HFF-Myc (cell line): ENCODE measurements at regions not wholly inside any gene's neighbourhood (a gene's known extent, or its start where the extent isn't known, plus 50 kb on each side); places are given as distances from the start of the nearest gene placed in this dataset.
A peak's percentile ranks its signal among the peaks of the same experiment; 100 is the strongest.

Source experiments
- DNase-seq: peaks from one replicate; pipeline ENCODE4 v3.0.0-alpha.2; 2011; ENCODE audit warnings: low read depth; ENCODE audit errors: extremely low read depth
- H3K4me3 ChIP-seq: replicated peaks from 2 replicates; pipeline ENCODE4 v1.5.1; 2011; ENCODE audit warnings: low read depth, mild to moderate bottlenecking, control low read depth, low read length
- TF ChIP-seq, protein P1 (sequence below): IDR thresholded peaks from 2 replicates; pipeline ENCODE4 v1.5.1; 2012; ENCODE audit warnings: mild to moderate bottlenecking, low read depth, low read length, control low read depth; ENCODE audit errors: missing control alignments

DNA sequence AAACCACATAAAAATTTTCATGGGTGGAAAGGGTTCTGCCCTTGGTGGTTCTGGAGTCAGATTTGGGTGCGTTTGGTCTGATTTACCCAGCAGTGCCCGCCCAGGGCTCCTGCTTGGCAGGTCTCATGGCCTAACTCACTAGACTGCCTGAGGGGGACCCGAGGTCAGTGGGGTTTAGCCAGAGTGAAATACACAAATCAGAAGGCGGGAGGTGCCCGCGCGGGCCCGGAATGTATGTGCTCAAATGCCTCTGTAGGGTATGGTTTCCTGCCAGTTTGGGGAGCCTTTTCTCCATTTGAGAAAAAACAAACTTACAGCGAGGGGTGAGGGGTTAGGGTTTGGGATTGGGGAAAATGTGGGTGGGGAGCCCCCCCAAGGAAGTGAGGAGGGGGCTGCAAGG, 70.9 kb upstream of the POLG start:
- H3K4me3 ChIP-seq, result no peak overlapping the region
- no peak for DNase-seq
- TF ChIP-seq, protein P1, sequence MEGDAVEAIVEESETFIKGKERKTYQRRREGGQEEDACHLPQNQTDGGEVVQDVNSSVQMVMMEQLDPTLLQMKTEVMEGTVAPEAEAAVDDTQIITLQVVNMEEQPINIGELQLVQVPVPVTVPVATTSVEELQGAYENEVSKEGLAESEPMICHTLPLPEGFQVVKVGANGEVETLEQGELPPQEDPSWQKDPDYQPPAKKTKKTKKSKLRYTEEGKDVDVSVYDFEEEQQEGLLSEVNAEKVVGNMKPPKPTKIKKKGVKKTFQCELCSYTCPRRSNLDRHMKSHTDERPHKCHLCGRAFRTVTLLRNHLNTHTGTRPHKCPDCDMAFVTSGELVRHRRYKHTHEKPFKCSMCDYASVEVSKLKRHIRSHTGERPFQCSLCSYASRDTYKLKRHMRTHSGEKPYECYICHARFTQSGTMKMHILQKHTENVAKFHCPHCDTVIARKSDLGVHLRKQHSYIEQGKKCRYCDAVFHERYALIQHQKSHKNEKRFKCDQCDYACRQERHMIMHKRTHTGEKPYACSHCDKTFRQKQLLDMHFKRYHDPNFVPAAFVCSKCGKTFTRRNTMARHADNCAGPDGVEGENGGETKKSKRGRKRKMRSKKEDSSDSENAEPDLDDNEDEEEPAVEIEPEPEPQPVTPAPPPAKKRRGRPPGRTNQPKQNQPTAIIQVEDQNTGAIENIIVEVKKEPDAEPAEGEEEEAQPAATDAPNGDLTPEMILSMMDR, result no peak

DNA sequence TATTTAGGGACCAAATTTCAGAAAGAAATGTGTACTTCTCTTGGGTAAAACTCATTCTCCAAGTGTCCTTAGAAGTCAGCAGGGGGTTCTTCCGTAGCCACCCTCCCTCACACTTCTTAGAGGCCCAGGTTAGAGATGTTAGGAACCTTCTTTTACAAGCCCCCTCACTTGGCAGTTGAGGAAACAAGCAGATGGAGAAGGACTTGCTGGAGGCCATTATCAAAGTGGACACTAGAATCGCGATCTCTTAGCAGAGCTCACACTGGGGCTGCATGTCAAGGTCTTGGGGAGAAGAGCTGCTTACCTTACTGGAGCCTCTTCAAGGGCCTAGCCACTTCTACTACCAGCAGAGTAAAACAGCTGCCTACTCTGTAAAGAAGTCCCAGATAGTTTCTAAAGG, 69.4 kb upstream of the POLG start:
- H3K4me3 ChIP-seq, result no peak overlapping the region
- TF ChIP-seq, protein P1, result no peak
- no peak for DNase-seq

DNA sequence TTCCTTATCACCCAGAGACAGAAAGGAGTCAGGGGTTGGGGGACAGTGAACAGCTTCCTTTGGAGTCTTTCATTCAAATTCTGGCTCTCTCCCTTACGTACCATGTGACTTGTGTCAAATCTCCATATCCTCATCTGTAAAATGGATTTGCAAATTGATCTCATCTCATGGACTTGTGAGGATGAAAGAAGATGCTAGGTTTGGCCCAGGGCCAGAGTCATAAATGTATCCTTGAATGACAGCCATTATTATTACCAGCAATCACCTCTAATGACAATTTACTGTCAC, 67.8 kb upstream of the POLG start:
- no peak for DNase-seq
- no peak overlapping the region for H3K4me3 ChIP-seq
- TF ChIP-seq, protein P1, result no peak

DNA sequence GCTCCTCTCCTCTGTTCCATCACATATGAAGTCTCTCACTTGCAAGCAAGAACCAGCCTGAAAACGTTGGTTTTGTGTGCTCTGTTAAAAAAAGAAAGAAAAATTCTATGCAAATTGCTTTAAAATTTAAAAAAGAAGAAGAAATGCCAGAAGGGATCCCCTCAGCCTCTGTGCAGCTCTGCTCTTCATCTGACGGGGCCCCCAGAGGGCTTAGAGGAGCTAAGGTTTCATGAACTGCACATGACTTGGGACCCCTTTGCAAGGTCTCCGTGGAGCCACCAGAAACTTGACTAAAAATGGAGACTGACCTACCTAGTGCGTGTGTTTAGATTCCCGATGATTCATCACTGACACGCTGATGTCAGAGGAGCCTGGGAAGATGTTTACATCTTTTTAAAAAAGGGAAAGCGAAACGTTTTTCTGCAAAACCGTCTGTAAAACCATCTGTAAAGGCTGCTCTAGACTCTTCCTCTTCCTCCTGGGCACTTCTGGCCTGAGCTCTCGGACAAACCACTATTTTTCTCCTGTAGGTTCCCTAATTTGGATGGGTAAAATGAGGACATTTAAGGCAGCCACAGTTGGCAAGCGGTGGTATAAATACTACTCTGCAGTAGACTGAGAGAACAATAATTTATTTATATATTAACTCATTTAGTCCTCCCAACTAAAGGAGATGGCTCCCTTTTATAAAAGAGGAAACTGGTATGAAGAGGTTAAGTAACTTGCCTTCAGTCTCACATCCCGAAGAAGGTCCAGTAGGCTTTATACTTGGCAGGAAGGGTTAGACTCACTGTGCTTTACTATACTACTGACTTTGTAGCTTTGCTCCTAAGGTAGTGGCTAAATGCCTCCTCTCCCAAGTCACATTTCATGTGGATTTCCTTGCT, 67.2 kb upstream of the POLG start:
- no peak overlapping the region for H3K4me3 ChIP-seq
- DNase-seq, result peak; percentile 27

DNA sequence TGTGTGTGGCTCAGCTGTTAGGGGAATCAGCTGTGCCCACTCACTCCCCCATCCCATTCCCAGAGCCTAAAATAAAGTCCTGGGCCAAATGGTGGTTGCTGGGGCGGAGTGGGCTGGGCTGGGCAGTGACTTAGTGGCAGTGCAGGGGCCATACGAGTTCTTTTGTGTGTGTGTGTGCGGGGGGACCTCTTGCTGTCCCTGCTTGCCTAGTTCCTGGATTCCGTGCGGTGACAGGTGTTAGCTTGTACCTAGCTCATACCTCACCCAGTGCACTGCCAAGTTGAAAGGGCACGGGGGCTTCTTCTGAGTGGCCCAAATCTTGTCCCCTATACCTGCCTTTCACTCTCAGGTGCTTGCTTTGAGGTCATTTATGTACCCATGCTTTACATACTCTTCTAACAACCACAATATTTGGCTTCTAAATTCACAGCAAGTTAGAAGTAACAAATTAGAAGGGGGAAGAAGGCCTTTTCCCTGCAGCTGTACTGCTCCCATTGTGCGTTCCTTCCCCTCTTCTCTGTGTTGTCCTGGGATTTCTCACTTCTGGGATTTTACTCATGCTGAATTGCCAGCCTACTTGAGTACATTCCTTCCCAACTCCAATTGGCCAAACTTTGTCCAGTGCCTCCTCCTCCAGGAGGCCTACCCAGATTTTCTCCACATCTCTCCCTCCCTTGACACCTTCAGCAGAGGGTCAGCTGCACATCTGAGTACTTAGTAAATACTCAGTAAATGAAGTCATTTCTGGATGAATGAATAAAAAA, 66.3 kb upstream of the POLG start:
- no peak for DNase-seq
- TF ChIP-seq, protein P1, result no peak
- H3K4me3 ChIP-seq, result no peak overlapping the region

More for the DNA sequence above, 67.2 kb upstream of the POLG start:
- TF ChIP-seq, protein P1, result no peak

DNA sequence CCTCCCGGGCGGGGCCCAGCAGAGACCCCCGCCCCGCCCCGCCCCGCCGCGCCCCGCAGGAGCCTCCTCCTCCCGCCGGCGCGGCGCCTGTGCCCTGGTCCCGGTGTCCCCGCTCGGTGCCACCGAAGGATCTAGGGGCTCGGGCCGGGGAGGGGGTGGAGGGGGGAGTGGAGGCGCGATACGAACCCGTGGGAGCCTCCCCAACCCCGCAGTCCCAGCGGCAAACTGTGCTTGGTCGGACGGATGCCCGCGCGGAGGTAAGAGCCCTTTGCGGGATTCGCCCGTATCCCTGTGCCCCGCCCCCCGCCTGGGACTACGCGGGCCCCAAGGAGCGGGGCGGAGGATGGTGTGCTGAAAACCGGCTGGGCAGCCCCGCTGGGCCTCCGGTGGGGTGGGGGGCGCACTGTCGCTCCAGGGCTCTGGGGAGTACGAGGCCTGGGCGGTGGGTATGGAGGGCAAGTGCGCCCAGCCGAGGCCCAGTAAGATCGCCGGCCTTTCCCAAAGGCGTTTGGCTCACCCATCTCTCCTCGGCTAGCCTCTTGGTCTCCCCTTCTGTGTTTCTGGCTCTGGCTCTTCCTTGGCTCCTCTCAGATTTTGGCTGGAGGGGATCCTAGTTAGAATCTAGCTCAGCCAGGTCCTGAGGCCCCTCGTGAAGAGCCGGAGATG, 65.6 kb upstream of the POLG start:
- DNase-seq, result no peak
- H3K4me3 ChIP-seq, result no peak overlapping the region
- TF ChIP-seq, protein P1, result no peak
